Activated CD4-positive, alpha-beta T cell treated with anti-CD3 and anti-CD28 coated beads, Interleukin-2, amount 50 U/mL, for 24 hours (primary cell): ENCODE measurements at regions not wholly inside any gene's neighbourhood (a gene's known extent, or its start where the extent isn't known, plus 50 kb on each side); places are given as distances from the start of the nearest gene placed in this dataset.

Experiments used
- DNase-seq, 2 donors: peaks; one replicate each; pipeline ENCODE4 v3.0.0-alpha.2; 2020; ENCODE audit warnings: low read depth in 1 of 2, low spot score in 1 of 2

- DNase-seq, result no peak
These were observed 96.3 kb upstream of the RNF152 start for GRCh38 chr18:61989138-61989537.

GRCh38 chr18:61988100-61988499 is 95.3 kb upstream of the RNF152 start:
- DNase-seq, result no peak

GRCh38 chr18:61985681-61986080 is 92.9 kb upstream of the RNF152 start:
- DNase-seq, result no peak

GRCh38 chr18:61984349-61984748 is 91.5 kb upstream of the RNF152 start:
- DNase-seq, result no peak

GRCh38 chr18:61982475-61982874 is 89.7 kb upstream of the RNF152 start:
- DNase-seq, result no peak

GRCh38 chr18:61980355-61980754 is 87.5 kb upstream of the RNF152 start:
- no peak for DNase-seq

- peak in 1 of 2 donors; percentile 62 for DNase-seq
These were observed 82.9 kb upstream of the RNF152 start for GRCh38 chr18:61975526-61976326.

- no peak for DNase-seq
These were observed 80.7 kb upstream of the RNF152 start for GRCh38 chr18:61973273-61974115.

- no peak for DNase-seq
These were observed 79.8 kb upstream of the RNF152 start for GRCh38 chr18:61972389-61973264.

GRCh38 chr18:61967252-61967891 is 74.6 kb upstream of the RNF152 start:
- DNase-seq, result no peak

- DNase-seq, result no peak
These were observed 72.5 kb upstream of the RNF152 start for GRCh38 chr18:61965311-61965710.

GRCh38 chr18:61964616-61965015 is 71.8 kb upstream of the RNF152 start:
- no peak for DNase-seq

GRCh38 chr18:61963705-61964104 is 70.9 kb upstream of the RNF152 start:
- no peak for DNase-seq

- no peak for DNase-seq
These were observed 65.2 kb upstream of the RNF152 start for GRCh38 chr18:61957801-61958516.

GRCh38 chr18:61955644-61956043 is 62.8 kb upstream of the RNF152 start:
- no peak for DNase-seq

GRCh38 chr18:61954096-61954746 is 61.4 kb upstream of the RNF152 start:
- no peak for DNase-seq

GRCh38 chr18:61953641-61954040 is 60.8 kb upstream of the RNF152 start:
- no peak for DNase-seq

- DNase-seq, result no peak
These were observed 60.4 kb upstream of the RNF152 start for GRCh38 chr18:61953161-61953560.

- DNase-seq, result no peak
These were observed 58.6 kb upstream of the RNF152 start for GRCh38 chr18:61951396-61951795.

GRCh38 chr18:61950371-61950770 is 57.6 kb upstream of the RNF152 start:
- no peak for DNase-seq
